WTC11 (cell line): ENCODE measurements at regions not wholly inside any gene's neighbourhood (a gene's known extent, or its start where the extent isn't known, plus 50 kb on each side); places are given as distances from the start of the nearest gene placed in this dataset.

ENCODE experiments used
- ATAC-seq: fragments of 200-7000 bp; cut with Tn5 transposase; 2 replicates; pipeline ENCODE4 v1.10.0; 2021; ENCODE audit warnings: mild to moderate bottlenecking, moderate library complexity
- CTCF ChIA-PET: fragments of 300-600 bp; sonication (Branson Sonifier 250); formaldehyde crosslinking; loops from one replicate; lab custom pipeline; 2021; ENCODE audit warnings: antibody characterized with exemption; lab: Charles Lee
- POLR2A ChIA-PET: fragments of 350-600 bp; sonication (Branson Sonifier 250); formaldehyde crosslinking; loops from one replicate; lab custom pipeline; 2021; ENCODE audit warnings: antibody characterized with exemption; lab: Charles Lee
- DNase-seq: peaks from one replicate; pipeline ENCODE4 v3.0.0; 2021; ENCODE audit warnings: low spot score
- H3K27ac Mint-ChIP-seq: 2 replicates; pipeline ENCODE4 v1.8.0; 2021; ENCODE audit warnings: mixed read lengths
- H3K27me3 Mint-ChIP-seq: 2 replicates; pipeline ENCODE4 v1.8.0; 2021; ENCODE audit warnings: low read depth, mild to moderate bottlenecking, moderate library complexity, mixed read lengths
- H3K36me3 Mint-ChIP-seq: 2 replicates; pipeline ENCODE4 v1.8.0; 2021; ENCODE audit warnings: mixed read lengths
- H3K4me1 Mint-ChIP-seq: 2 replicates; pipeline ENCODE4 v1.8.0; 2022; ENCODE audit warnings: mixed read lengths
- H3K4me3 Mint-ChIP-seq: 2 replicates; pipeline ENCODE4 v1.8.0; 2021; ENCODE audit warnings: mild to moderate bottlenecking, moderate library complexity, mixed read lengths
- H3K9me3 Mint-ChIP-seq: 2 replicates; pipeline ENCODE4 v1.8.0; 2021; ENCODE audit warnings: mixed read lengths
- AFF4 ChIP-seq: sonication (generic); formaldehyde crosslinking; IDR thresholded peaks from 2 replicates; pipeline ENCODE4 v1.8.1; 2023; ENCODE audit warnings: mild to moderate bottlenecking, missing genetic modification reagents, borderline replicate concordance
- ATF6 ChIP-seq: sonication (generic); formaldehyde crosslinking; IDR thresholded peaks from 2 replicates; pipeline ENCODE4 v1.8.1; 2023; ENCODE audit warnings: mild to moderate bottlenecking, missing genetic modification reagents
- CBFB ChIP-seq: sonication (generic); formaldehyde crosslinking; IDR thresholded peaks from 2 replicates; pipeline ENCODE4 v1.8.1; 2022; ENCODE audit warnings: mild to moderate bottlenecking, low read depth, missing genetic modification reagents
- CDX4 ChIP-seq: fragments of 250-450 bp; sonication (Bioruptor Pico); IDR thresholded peaks from 2 replicates; pipeline ENCODE4 v1.9.0; 2021; ENCODE audit warnings: moderate library complexity, mild to moderate bottlenecking, inconsistent platforms, borderline replicate concordance
- E2F1 ChIP-seq: sonication (generic); formaldehyde crosslinking; IDR thresholded peaks from 2 replicates; pipeline ENCODE4 v1.8.0; 2022; ENCODE audit warnings: mild to moderate bottlenecking, missing genetic modification reagents
- FOXK1 ChIP-seq: sonication (generic); formaldehyde crosslinking; IDR thresholded peaks from 2 replicates; pipeline ENCODE4 v1.8.0; 2022; ENCODE audit warnings: mild to moderate bottlenecking, moderate library complexity, missing genetic modification reagents
- GABPB1 ChIP-seq: sonication (generic); formaldehyde crosslinking; IDR thresholded peaks from 2 replicates; pipeline ENCODE4 v1.8.1; 2023; ENCODE audit warnings: mild to moderate bottlenecking, missing genetic modification reagents
- MLX ChIP-seq: sonication (generic); formaldehyde crosslinking; IDR thresholded peaks from 2 replicates; pipeline ENCODE4 v1.8.1; 2023; ENCODE audit warnings: mild to moderate bottlenecking, missing genetic modification reagents, moderate library complexity
- OVOL2 ChIP-seq: fragments of 250-450 bp; sonication (Bioruptor Pico); IDR thresholded peaks from 2 replicates; pipeline ENCODE4 v1.9.0; 2021; ENCODE audit warnings: mild to moderate bottlenecking, borderline replicate concordance
- PRDM15 ChIP-seq: sonication (generic); formaldehyde crosslinking; IDR thresholded peaks from 2 replicates; pipeline ENCODE4 v1.8.0; 2022; ENCODE audit warnings: missing genetic modification reagents
- PRRX2 ChIP-seq: fragments of 250-450 bp; sonication (Bioruptor Pico); IDR thresholded peaks from 2 replicates; pipeline ENCODE4 v1.8.0; 2021; ENCODE audit warnings: mild to moderate bottlenecking
- RORB ChIP-seq: fragments of 250-450 bp; sonication (Bioruptor Pico); IDR thresholded peaks from 2 replicates; pipeline ENCODE4 v1.9.0; 2021; ENCODE audit warnings: mild to moderate bottlenecking
- SMAD3 ChIP-seq: sonication (generic); formaldehyde crosslinking; IDR thresholded peaks from 2 replicates; pipeline ENCODE4 v1.8.0; 2022; ENCODE audit warnings: missing genetic modification reagents, mild to moderate bottlenecking, borderline replicate concordance
- ZBTB43 ChIP-seq: sonication (generic); formaldehyde crosslinking; IDR thresholded peaks from 2 replicates; pipeline ENCODE4 v1.8.1; 2023; ENCODE audit warnings: mild to moderate bottlenecking, missing genetic modification reagents
- ZNF219 ChIP-seq: sonication (generic); formaldehyde crosslinking; IDR thresholded peaks from 2 replicates; pipeline ENCODE4 v1.8.0; 2023; ENCODE audit warnings: missing genetic modification reagents, mild to moderate bottlenecking, borderline replicate concordance

- no peak for TF ChIP-seq PRDM15
- TF ChIP-seq ZNF219 (CRISPR knock-in tag): no peak
- no peak for TF ChIP-seq GABPB1 (CRISPR knock-in tag)
- TF ChIP-seq PRRX2: no peak
- no peak for TF ChIP-seq AFF4
Measured at GRCh38 chr3:164235289-164236028, 842.8 kb downstream of the SI start (continued).

- ATAC-seq: no peak
- Mint-ChIP-seq H3K27me3 (no peaks in the 10 kb centered on the region), H3K36me3 (no peaks in the 10 kb centered on the region), H3K4me1 (no peaks in the 10 kb centered on the region), H3K27ac (no peak overlapping the region), H3K4me3 (no peak overlapping the region), H3K9me3 (no peaks in the 10 kb centered on the region)
- no peak for DNase-seq
- ChIA-PET POLR2A (no interaction called here), CTCF (no interaction called here)
- TF ChIP-seq MLX (CRISPR knock-in tag): no peak
- no peak for TF ChIP-seq E2F1 (CRISPR knock-in tag)
- no peak for TF ChIP-seq OVOL2 (CRISPR knock-in tag)
- TF ChIP-seq ATF6 (CRISPR knock-in tag): no peak
- no peak for TF ChIP-seq SMAD3
- TF ChIP-seq RORB (CRISPR knock-in tag): no peak
- TF ChIP-seq FOXK1 (CRISPR knock-in tag): no peak
- TF ChIP-seq ZBTB43 (CRISPR knock-in tag): no peak
- TF ChIP-seq CBFB (CRISPR knock-in tag): no peak
- TF ChIP-seq CDX4 (CRISPR knock-in tag): no peak
- TF ChIP-seq, all 79 proteins: peak for 0
Measured at GRCh38 chr3:164233951-164234350, 844.3 kb downstream of the SI start.
